ENCODE measurements at regions not wholly inside any gene's neighbourhood (a gene's known extent, or its start where the extent isn't known, plus 50 kb on each side); places are given as distances from the start of the nearest gene placed in this dataset.

- no peak overlapping the region for H2AFZ ChIP-seq (ENCODE audit: low read length)
- no peak overlapping the region for H3K9ac ChIP-seq (ENCODE audit: low read length)
- TF ChIP-seq, protein P1, sequence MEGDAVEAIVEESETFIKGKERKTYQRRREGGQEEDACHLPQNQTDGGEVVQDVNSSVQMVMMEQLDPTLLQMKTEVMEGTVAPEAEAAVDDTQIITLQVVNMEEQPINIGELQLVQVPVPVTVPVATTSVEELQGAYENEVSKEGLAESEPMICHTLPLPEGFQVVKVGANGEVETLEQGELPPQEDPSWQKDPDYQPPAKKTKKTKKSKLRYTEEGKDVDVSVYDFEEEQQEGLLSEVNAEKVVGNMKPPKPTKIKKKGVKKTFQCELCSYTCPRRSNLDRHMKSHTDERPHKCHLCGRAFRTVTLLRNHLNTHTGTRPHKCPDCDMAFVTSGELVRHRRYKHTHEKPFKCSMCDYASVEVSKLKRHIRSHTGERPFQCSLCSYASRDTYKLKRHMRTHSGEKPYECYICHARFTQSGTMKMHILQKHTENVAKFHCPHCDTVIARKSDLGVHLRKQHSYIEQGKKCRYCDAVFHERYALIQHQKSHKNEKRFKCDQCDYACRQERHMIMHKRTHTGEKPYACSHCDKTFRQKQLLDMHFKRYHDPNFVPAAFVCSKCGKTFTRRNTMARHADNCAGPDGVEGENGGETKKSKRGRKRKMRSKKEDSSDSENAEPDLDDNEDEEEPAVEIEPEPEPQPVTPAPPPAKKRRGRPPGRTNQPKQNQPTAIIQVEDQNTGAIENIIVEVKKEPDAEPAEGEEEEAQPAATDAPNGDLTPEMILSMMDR (IDR thresholded peaks at IDR 0.05; ENCODE audit: low read length) = no peak
- TF ChIP-seq EZH2 (optimal IDR thresholded peaks at IDR 0.05; ENCODE audit: low read depth, low read length) (no peak), EZH2phosphoT487 (IDR thresholded peaks at IDR 0.05; ENCODE audit: low read length) (no peak)
- no peaks in the 10 kb centered on the region for H4K20me1 ChIP-seq (ENCODE audit: insufficient read depth, low read length)
- no peaks in the 10 kb centered on the region for H3K9me3 ChIP-seq (replicated peaks; ENCODE audit: insufficient read depth, low read length)
- no peaks in the 10 kb centered on the region for H3K4me1 ChIP-seq (ENCODE audit: low read length)
- no peaks in the 10 kb centered on the region for H3K79me2 ChIP-seq (ENCODE audit: low read length)
- no peak overlapping the region for H3K27ac ChIP-seq (ENCODE audit: low read length)
- no peaks in the 10 kb centered on the region for H3K36me3 ChIP-seq (replicated peaks; ENCODE audit: insufficient read depth, low read length)
- no peak for DNase-seq
- H3K9me2 ChIP-seq (replicated peaks; ENCODE audit: insufficient read depth, low read length) = no peaks in the 10 kb centered on the region
- H3K4me3 ChIP-seq (ENCODE audit: low read length) = no peak overlapping the region
- no peaks in the 10 kb centered on the region for H3K27me3 ChIP-seq (replicated peaks; ENCODE audit: insufficient read depth, low read length)
- H3K4me2 ChIP-seq (ENCODE audit: low read depth, low read length) = no peak overlapping the region
- H3F3A ChIP-seq (ENCODE audit: insufficient read depth, low read length) = no peaks in the 10 kb centered on the region
These were observed 161.8 kb upstream of the IVNS1ABP start for GRCh38 chr1:185478877-185479276.

DNA sequence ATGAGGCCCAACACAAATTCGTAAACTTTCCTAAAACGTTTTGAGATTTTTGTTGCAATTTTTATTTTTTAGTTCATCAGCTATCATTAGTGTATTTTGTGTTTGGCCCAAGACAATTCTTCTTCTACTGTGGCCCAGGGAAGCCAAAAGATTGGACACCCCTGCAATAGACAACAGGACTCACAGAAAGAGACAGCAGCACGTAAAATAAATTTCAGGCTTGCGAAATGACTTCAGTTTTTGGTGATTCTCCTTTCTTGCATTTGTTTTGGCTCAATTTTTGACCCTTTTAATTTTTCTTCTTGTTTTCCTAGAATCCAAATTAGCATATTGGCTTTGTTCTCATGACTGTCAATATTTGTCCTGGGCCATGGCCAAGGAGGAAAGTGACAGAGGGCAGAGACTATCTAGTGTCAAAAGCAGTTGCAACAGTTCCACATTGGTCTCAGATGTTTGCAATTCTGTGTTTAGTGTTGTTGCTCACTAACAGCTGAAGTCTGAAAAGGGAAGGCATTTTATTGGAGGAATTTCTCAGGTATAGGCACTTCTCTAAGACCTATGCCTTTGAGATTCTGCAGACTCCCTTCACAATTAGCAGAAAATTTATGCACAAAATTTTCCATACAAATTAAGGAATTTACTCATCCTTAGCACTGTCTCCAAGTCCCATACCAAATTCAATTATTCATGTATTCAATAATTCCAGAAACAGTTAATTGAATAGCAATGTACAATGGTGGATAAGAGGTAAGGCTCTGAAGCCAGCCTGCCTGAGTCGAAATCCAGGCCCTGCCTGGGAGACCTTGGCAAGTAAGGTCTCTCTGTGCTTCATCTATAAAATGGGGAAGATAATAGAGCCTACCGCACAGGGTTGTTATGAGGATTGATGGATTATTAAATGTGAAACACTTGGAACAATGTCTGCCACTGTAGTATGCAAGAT is 160.9 kb upstream of the IVNS1ABP start:
- no peaks in the 10 kb centered on the region for H3K9me2 ChIP-seq (replicated peaks; ENCODE audit: insufficient read depth, low read length)
- no peaks in the 10 kb centered on the region for H3K79me2 ChIP-seq (ENCODE audit: low read length)
- H3K27ac ChIP-seq (ENCODE audit: low read length) = no peak overlapping the region
- no peak overlapping the region for H3K4me2 ChIP-seq (ENCODE audit: low read depth, low read length)
- H3K36me3 ChIP-seq (replicated peaks; ENCODE audit: insufficient read depth, low read length) = no peaks in the 10 kb centered on the region
- TF ChIP-seq, protein P1 (IDR thresholded peaks at IDR 0.05; ENCODE audit: low read length) = no peak
- TF ChIP-seq EZH2phosphoT487 (IDR thresholded peaks at IDR 0.05; ENCODE audit: low read length) (no peak), EZH2 (optimal IDR thresholded peaks at IDR 0.05; ENCODE audit: low read depth, low read length) (no peak)
- H3F3A ChIP-seq (ENCODE audit: insufficient read depth, low read length) = no peaks in the 10 kb centered on the region
- no peak overlapping the region for H3K4me3 ChIP-seq (ENCODE audit: low read length)
- DNase-seq = no peak
- no peaks in the 10 kb centered on the region for H3K4me1 ChIP-seq (ENCODE audit: low read length)
- no peaks in the 10 kb centered on the region for H3K9me3 ChIP-seq (replicated peaks; ENCODE audit: insufficient read depth, low read length)
- no peak overlapping the region for H2AFZ ChIP-seq (ENCODE audit: low read length)
- H4K20me1 ChIP-seq (ENCODE audit: insufficient read depth, low read length) = no peaks in the 10 kb centered on the region
- no peaks in the 10 kb centered on the region for H3K27me3 ChIP-seq (replicated peaks; ENCODE audit: insufficient read depth, low read length)
- H3K9ac ChIP-seq (ENCODE audit: low read length) = no peak overlapping the region

- no peak overlapping the region for H2AFZ ChIP-seq (ENCODE audit: low read length)
- no peaks in the 10 kb centered on the region for H3K79me2 ChIP-seq (ENCODE audit: low read length)
- no peaks in the 10 kb centered on the region for H3K9me3 ChIP-seq (replicated peaks; ENCODE audit: insufficient read depth, low read length)
- no peaks in the 10 kb centered on the region for H3K9me2 ChIP-seq (replicated peaks; ENCODE audit: insufficient read depth, low read length)
- TF ChIP-seq, protein P1 (IDR thresholded peaks at IDR 0.05; ENCODE audit: low read length) = no peak
- H4K20me1 ChIP-seq (ENCODE audit: insufficient read depth, low read length) = no peaks in the 10 kb centered on the region
- no peaks in the 10 kb centered on the region for H3K36me3 ChIP-seq (replicated peaks; ENCODE audit: insufficient read depth, low read length)
- H3K27me3 ChIP-seq (replicated peaks; ENCODE audit: insufficient read depth, low read length) = no peaks in the 10 kb centered on the region
- H3K4me2 ChIP-seq (ENCODE audit: low read depth, low read length) = no peak overlapping the region
- H3K4me1 ChIP-seq (ENCODE audit: low read length) = no peaks in the 10 kb centered on the region
- no peak overlapping the region for H3K4me3 ChIP-seq (ENCODE audit: low read length)
- H3K9ac ChIP-seq (ENCODE audit: low read length) = no peak overlapping the region
- H3K27ac ChIP-seq (ENCODE audit: low read length) = no peak overlapping the region
- no peak for DNase-seq
- H3F3A ChIP-seq (ENCODE audit: insufficient read depth, low read length) = no peaks in the 10 kb centered on the region
These were observed 157.6 kb upstream of the IVNS1ABP start for GRCh38 chr1:185474440-185475149.
